HG02938 (cell line): ENCODE measurements at regions not wholly inside any gene's neighbourhood (a gene's known extent, or its start where the extent isn't known, plus 50 kb on each side); places are given as distances from the start of the nearest gene placed in this dataset.

ENCODE experiments used
- ATAC-seq: cut with Tn5 transposase; IDR thresholded peaks from one replicate; pipeline ENCODE4 v1.9.1; 2021; ENCODE audit warnings: mild to moderate bottlenecking, moderate library complexity; ENCODE audit not compliant: unreplicated experiment

DNA sequence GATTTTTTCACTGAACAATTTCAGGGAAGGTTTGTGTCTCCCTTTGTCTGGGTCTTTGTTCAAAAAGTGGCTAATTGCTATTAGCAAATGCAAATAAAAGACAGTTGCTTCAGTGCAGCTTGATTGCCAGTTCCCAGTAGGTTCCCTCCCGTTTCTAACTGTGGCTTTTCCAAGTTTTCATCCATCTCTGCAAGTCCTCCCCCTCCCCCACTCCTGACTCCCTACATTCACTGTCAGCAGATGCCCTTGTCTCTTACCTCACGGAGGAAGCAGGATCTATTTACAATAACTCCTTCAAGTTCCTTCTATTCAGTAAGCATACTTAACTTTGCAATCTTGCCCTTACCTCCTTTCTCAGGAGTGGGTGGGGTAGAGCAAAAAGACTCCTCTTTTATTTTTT, 55.4 kb upstream of the SCEL start:
- no peak for ATAC-seq

DNA sequence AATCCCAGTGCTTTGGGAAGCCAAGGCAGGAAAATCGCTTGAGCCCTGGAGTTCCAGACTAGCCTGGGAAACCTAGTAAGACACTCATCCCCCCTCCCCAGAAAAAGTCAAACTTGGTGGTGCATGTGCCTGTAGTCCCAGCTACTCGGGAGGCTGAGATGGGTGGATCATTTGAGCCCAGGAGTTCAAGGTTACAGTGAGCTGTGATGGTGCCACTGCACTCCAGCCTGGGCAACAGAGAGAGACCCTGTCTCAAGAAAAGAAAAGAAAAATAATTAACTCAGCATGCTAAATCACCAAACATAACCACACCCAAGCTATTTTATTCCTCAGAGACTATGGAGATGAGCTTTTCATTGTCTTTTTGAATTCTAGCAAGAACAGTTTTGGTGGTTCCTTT, 56.2 kb upstream of the SCEL start:
- no peak for ATAC-seq

DNA sequence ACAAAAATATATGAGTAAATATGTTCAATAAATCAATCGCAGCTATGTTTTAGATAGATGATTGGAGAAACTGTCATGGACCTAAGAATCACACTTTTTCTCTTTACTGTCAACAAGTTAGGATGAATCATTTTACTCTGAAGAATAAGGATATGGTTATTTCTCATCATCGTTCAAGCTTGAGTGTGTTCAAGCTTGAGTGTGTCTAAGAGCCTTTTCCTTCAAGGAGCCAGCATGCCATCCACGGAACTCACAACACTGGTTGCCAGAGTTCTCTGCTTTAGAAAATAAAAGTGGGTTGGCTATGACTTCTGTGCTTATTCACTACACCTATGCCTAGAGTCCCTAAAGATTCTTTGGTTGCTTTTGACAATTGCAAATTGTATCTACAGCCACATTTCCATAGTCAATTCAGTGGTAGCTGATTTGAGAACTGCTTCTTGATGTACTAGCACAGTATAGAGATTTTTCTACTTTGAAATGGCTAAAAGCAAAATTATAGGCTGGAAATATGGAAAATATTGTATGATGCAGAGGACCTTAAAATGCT, 58.1 kb upstream of the SCEL start:
- no peak for ATAC-seq

DNA sequence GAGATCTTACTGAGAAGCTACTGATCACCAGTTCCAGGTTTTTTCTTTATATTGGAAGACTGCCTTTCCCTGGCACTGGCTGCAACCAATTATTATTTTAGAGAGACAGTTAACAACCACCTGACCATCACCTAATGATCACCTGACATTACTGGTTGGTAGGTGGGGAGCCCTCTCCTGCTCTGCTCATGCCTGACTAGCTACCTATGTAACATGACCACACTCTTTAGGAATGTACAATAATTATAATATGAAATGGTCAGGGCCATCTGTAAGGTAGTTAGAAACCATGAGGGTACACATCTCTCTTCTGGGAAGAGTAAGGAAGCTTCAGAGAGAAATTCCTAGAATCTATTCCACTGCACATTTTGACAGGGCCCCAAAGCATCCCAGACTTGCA, 59.0 kb upstream of the SCEL start:
- no peak for ATAC-seq

DNA sequence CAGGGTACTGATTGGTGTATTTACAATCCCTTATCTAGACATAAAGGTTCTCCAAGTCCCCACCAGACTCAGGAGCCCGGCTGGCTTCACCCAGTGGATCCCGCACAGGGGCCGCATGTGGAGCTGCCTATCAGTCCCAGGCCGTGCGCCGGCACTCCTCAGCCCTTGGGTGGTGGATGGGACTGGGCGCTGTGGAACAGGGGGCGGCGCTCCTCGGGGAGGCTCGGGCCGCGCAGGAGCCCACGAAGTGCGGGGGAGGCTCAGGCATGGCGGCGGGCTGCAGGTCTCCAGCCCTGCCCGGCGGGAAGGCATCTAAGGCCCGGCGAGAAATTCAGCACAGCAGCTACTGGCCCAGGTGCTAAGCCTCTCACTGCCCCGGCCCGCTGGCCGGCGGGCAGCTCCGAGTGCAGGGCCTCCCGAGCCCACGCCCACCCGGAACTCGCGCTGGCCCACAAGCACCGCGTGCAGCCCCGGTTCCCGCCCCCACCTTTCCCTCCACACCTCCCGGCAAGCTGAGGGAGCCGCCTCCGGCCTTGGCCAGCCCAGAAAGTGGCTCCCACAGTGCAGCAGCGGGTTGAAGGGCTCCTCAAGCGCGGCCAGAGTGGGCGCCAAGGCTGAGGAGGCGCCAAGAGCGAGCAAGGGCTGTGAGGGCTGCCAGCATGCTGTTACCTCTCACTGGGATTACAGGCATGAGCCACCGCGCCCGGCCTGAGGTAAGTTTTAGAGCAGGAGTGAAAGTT, 60.0 kb upstream of the SCEL start:
- no peak for ATAC-seq

DNA sequence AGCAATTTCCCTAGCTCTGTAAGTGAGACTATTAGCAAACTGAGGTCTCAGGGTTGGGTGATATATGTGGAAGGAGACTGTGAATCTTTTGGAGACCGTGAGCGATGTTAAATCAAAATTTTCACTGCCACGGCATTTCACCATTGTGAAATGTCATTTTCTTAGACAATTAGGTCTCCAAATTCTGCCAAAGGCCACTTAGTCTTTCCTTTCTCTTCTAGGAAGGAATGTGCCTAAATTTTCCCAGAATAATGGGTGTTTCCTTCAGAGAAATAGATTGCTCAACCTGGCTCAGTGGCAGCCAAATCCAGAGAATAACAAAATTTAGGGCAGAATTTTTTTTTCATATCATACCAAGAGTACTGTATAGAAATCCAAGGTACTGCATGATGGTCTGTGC, 64.5 kb upstream of the SCEL start:
- no peak for ATAC-seq

DNA sequence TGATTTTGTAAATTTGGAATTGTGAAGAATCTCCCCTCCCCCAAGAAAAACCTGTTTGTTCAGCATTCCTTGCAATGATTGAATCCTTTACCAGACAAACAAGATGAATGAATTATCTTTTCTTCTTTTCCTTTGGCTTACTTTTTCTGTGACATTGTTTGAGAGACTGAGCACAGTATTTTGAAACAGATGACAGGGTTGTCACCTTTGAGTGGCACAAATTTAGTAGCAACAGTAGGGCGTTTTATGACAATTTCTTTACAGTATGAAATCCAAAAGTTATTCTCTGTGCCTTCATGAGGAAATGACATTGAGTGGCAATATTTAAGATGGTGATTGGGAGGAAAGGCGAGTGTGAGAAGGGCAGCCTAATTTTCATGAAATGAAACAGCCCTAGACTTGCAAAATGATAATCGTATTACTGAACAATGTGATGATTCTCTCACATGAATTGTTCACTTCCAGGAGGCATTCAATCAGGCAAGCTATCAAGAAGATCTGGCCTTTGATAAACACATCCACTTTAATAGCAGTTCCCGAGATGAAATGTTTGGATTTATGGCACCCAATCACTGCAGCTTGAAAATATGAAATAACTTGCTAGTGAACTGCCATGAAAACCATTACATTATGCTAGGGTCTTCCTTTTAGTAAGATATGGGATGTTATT, 68.6 kb upstream of the SCEL start:
- ATAC-seq, result no peak

DNA sequence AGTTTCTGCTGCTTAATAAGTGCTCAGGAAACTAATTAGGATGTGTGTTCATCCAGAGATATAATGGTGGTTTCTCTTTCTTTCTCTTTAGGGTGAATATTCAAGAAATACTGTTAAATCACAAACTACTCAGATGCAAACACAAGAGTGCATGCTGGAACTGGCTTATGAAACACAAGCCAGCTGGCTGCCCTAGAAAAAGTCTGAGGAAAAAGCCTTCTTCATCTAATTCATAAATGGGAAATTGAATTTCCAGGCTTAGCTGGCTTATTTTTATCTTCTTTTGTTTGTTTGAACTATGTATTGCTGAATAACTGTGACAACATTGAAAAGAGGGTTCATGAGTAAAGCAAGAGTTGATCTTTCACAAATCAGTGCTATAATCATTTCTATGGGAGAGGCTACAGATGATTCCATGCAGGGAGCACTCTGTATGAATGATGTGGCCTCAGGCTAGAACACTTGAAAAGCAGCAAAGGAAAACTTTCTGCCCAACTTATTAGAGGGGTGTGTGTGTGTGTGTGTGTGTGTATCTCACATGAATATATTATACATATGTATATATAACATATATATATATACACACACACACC, 69.8 kb upstream of the SCEL start:
- no peak for ATAC-seq

DNA sequence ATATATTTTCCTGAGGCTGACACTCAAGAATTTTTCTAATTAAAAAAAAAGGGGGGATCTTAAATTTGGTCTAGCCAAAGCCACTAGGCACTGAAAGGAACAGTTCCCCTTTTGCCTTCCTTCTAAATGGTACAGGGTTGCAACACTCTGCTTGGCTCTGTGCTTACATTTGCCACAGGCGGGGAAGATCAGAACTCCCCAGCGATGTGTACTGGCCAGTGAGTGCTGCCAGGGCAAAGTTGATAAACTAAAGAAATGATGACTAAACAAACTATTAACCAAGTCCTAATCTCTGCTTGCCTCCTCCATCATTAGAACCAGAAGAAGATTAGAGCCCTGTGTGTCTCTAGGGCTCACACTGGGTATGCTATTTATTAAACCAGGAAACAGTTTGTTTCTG, 75.3 kb upstream of the SCEL start:
- peak; percentile 72 for ATAC-seq

DNA sequence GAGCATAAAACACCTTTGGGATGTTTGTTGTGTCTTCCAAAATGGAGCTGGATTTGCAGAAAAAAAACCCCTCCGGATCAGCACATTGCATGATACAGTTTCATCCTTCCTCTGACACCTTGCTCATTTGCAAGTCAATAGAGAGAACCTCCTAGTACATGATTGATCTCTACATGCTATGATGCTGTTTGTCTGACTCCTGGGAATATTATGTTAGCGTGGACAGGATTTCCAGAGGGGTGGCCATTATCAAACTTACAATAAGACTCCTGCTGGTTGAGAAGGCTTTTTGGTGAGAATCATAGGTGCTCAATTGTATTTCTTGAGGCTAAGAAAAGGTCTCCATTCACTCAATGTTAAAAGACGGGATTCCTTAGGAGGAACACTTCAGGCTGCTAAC, 75.9 kb upstream of the SCEL start:
- no peak for ATAC-seq

DNA sequence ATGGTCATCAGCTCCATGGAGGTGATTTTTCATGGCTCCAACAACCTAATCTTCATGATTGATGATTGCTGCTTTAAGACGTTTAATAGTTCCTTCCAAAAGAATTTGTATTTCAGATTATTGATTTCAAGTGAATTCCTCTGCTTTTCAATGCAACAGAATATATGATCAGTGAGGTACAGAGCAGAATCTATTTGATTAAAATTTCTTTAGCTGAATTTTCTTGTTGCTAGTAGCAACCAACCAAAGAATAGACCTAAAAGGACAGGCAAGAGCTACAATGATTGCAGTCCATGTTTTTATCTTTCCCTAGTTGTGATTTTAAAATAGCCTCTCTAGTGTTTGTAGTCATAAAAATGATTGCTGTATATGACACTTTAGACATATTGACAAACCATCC, 76.8 kb upstream of the SCEL start:
- no peak for ATAC-seq

DNA sequence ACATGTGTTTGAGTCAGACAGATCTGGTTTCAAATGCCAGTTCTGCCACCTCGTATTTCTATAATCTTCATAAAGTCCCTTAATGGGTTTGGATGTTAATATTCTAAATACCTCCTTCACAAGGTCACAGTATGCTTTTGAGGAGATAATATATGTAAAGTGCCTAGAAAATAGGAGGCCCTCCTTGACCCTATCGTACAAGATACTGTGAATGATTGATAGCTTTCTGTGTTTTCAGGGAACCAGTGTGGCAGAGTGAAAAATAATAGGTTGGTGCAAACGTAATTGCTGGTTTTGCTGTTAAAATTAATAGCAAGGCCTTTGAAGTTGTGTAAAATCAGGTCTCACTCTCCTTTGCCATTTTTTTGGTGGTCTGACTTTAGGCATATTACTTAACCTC, 77.5 kb upstream of the SCEL start:
- ATAC-seq, result no peak

DNA sequence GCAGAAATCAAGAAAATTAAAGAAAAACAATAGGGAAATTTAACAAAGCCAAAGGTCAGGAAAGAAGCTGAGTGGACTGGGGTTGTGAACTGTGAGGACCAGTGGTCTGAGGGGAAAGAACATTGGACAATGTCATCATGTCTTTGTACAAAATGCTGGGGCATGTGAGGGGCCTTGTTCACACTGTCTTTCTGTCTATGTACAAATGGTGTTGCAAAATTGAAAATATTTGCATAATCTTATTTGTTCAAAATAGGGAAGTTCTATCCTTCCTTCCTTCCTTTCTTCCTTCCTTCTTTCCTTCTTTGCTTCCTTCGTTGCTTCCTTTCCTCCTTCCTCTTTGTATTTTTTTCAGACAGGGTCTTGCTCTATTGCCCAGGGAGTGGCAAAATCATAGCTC, 79.2 kb upstream of the SCEL start:
- no peak for ATAC-seq

DNA sequence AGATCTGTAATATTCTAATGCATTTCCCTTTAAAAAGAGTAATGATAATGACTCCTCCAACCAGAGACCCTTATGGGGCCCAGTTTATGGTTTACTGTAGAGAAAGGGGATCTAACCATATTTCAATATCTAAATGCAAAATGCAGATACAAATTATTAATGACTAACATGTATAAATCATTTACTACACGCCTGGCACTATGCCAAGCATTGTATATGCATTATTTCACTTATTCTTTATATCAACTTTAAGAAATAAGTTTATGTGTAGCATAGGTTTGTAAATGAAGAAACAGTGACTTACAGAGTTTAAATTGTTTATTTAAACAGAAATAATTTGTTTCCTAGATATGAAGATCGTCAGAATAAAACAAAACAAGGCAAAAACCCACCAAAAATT, 86.2 kb upstream of the SCEL start:
- no peak for ATAC-seq

DNA sequence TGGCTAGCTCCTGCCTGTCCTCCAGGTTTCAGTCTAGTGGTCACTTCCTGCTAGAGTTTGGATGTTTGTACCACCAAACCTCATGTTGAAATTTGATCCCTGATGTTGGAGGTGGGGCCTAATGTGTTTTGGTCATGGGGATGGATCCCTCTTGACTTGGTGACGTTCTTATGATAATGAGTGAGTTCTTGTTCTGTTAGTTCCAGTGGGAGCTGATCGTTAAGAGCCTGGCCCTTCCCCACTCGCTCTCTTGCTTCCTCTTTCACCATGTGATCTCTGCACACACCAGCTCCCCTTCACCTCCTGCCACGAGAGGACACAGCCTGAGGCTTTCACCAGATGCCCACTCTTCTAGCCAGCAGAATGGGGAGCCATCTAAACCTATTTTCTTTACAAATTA, 86.8 kb upstream of the SCEL start:
- ATAC-seq, result no peak

DNA sequence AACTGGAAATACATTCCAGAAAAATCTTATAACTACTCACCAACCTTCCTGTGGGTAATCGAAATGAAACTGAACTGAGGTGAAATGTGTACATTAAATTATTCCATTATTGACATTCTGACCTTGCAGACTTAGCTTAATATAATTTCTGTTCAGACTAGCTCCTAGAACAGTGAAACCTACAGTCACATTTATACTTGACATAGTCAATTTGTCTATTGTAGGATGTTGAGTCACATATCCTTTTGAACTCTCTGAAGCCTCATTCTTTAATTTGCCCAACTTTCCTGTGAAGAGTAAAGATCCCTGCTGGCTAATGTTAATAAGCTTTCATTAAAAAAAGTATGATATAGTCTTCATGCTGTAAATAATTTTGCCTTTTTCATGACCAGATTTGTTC, 92.0 kb upstream of the SCEL start:
- ATAC-seq, result no peak

DNA sequence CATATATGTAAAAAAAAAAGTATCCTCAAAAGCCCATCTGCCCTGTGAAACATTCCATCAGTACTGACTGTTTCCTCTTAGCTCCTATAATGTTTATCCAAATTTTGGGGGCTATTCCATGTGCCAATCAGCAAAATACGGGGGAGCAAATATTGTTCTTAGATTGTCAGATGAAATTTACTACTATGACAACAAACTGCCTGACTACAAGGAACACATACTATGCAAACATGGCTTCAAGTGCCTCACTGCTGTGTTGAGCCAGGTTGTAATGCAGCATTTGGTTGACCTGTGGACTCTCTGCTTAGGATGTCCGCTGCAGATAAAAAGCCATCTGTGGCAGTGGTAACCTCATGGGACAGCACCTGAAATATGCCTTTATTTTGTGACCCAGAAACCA, 98.2 kb upstream of the SCEL start:
- no peak for ATAC-seq

DNA sequence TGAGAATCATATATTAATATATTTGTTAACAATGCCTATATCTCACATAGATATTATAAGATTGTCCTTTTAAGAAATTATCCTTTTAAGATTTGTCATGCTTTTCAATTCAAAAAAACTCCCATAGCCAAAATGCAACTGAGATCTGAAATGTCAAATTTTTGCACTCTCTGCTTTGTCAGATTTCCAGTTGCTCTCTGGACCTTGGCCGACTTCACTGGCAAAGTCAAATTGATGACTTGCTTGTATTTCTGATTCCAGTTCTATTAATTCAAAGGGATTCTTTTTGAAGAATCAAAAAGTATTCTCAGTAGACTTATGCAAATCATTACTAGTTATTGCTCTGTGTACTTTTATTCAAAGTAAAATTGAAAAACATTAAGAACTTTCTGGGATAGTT, 101.2 kb upstream of the SCEL start:
- no peak for ATAC-seq

DNA sequence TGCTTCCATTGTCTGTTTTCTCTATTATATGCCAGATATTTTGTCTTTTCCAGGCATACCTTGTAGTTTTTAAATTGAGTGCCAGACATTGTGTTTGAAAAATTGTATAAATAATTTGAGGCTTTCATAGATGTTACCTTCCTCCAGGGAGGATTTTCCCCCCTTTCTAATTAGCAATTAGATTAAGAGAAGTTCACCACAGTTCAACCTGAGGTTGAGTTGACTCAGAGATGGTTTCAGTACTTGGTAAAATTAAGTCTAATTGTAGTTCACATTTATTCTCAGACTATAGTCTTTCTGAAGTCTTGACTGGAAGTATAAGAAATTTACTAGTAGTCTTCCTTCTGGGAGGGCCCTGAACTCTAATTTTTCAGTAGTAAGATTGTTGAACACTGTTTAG, 104.1 kb upstream of the SCEL start:
- no peak for ATAC-seq

DNA sequence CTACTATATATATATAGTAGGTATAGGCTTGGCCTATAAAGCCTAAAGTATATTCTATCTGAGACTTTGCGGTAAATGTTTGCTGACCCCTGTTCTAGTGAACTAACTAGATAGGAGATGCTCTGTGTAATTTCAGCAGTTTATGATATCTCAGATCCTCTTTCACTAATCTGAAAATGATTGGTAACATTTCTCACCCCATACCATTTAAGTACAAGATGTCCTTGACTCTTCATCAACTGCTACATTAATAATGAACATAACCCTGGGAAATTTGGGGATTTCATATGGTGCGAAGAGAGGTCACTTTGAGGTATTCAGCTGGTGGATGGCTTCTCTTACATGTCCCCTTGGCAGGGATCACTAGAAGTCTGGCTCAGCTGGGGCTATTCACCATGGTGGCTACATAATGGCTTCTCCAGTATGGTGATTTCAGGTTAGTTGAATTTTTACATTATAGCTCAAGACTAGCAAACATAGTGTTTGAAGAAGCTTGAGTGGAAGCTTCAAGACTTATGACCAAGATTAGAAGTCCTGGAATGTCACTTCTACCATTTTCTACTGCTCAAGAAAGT, 103.6 kb upstream of the MYCBP2 start:
- peak; percentile 63 for ATAC-seq

DNA sequence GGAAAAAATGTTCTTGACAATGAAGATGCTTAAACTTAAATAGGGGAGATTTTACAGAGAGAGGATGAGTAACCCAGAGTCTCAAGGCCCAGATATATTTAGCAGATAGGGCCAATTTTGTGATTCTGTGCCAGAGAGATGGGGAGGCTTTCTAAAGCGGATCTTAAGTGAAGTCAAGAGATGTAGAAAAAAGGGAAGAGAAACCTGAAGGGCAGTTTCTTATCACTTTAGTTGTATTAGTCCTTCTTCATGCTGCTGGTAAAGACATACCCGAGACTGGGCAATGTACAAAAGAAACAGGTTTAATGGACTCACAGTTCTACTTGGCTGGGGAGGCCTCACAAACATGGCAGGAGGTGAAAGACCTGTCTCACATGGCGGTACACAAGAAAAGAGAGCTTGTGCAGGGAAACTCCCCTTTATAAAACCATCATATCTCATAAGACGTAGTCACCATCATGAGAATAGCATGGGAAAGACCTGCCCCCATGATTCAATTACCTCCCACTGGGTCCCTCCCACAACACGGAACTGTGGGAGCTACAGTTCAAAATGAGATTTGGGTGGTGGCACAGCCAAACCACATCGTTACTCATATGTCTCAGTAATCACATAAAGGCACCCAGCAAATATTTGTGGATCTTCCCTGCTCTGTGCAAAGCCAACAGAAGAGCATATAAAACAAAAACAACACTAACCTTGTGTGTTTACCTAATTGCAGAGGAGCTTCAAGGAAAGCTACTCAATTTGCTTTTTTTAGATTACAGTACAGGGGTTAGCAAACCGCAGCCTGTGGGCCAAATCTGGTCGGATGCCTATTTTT, 102.6 kb upstream of the MYCBP2 start:
- peak; percentile 70 for ATAC-seq
